Fibroblast of mammary gland (primary cell): ENCODE measurements at regions not wholly inside any gene's neighbourhood (a gene's known extent, or its start where the extent isn't known, plus 50 kb on each side); places are given as distances from the start of the nearest gene placed in this dataset.
"Not testable (repeated sequence)": the region's sequence is repeated elsewhere in the genome, so short reads cannot be mapped to it uniquely, and the experiment has no call there.

Experiments
- DNase-seq: peaks from one replicate; pipeline ENCODE4 v3.0.0-alpha.2; 2010; ENCODE audit warnings: low read depth
- H3K4me3 ChIP-seq: 2 replicates; pipeline ENCODE4 v1.5.1; 2011; ENCODE audit warnings: low read depth, mild to moderate bottlenecking, low read length, moderate library complexity; ENCODE audit not compliant: control insufficient read depth
- CTCF ChIP-seq: conservative IDR thresholded peaks from 2 replicates; pipeline ENCODE4 v1.5.1; 2011; ENCODE audit warnings: low read depth, low read length, inconsistent platforms; ENCODE audit not compliant: control insufficient read depth, insufficient read depth

- no peak overlapping the region for H3K4me3 ChIP-seq
- DNase-seq: no peak
- no peak for TF ChIP-seq CTCF
These were observed 193.1 kb downstream of the ZNF486 start for GRCh38 chr19:20359933-20360720.

- not testable (repeated sequence) for H3K4me3 ChIP-seq, DNase-seq
These were observed 191.9 kb downstream of the ZNF486 start for GRCh38 chr19:20358841-20359465.

GRCh38 chr19:20357921-20358320, 190.9 kb downstream of the ZNF486 start:
- H3K4me3 ChIP-seq: no peak overlapping the region
- TF ChIP-seq CTCF: no peak
- DNase-seq: no peak

GRCh38 chr19:20351244-20351643, 184.2 kb downstream of the ZNF486 start:
- no peak for TF ChIP-seq CTCF
- H3K4me3 ChIP-seq: no peak overlapping the region
- DNase-seq: no peak

- TF ChIP-seq CTCF: no peak
- no peak overlapping the region for H3K4me3 ChIP-seq
- no peak for DNase-seq
These were observed 182.2 kb downstream of the ZNF486 start for GRCh38 chr19:20349206-20349605.

GRCh38 chr19:20339444-20339843, 172.4 kb downstream of the ZNF486 start:
- TF ChIP-seq CTCF: no peak
- no peak overlapping the region for H3K4me3 ChIP-seq
- DNase-seq: no peak

- DNase-seq: no peak
- H3K4me3 ChIP-seq: no peak overlapping the region
- TF ChIP-seq CTCF: no peak
These were observed 167.7 kb downstream of the ZNF486 start for GRCh38 chr19:20334760-20335159.
